NCI-H510A treated with DMSO at 0.1 percent for 48 hours (cell line): ENCODE measurements at regions not wholly inside any gene's neighbourhood (a gene's known extent, or its start where the extent isn't known, plus 50 kb on each side); places are given as distances from the start of the nearest gene placed in this dataset.
"Not testable (repeated sequence)": the region's sequence is repeated elsewhere in the genome, so short reads cannot be mapped to it uniquely, and the experiment has no call there.

ENCODE experiments used
- DNase-seq: peaks from one replicate; lab custom pipeline; 2025; lab: John Stamatoyannopoulos, UW

DNA sequence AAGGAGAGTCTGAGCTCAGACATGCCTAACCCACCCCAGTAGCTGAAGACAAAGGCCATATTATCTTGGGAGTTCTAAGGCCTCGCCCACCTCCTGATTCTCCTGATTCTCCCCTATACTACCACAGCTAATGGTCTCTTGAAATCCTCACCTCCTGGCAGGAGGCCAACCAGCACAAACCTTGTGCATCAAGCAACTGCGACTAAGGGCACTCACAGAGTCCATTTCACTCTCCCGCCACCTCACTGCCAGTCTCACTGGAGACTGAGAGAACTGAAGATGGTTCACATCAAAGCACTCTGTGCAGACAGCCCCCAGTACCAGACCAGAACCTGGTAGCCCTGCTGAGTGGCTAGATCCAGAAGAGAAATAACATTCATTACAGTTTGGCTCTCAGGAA, 102.1 kb upstream of the KLF8 start:
- DNase-seq, result no peak

DNA sequence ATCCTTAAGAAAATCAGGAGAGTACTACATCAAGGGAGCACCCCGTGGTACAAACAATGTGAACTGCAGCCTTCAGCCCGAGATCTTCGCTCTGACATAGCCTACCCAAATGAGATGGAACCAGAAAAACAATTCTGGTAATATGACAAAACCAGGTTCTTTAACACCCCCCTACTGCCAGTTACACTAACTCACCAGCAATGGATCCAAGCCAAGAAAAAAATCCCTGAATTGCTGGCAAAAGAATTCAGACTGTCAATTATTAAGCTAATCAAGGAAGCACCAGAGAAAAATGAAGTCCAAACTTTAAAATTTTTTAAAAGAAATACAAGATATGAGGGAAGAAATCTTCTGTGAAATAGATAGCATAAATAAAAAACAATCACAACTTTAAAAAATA, 101.7 kb upstream of the KLF8 start:
- no peak for DNase-seq

DNA sequence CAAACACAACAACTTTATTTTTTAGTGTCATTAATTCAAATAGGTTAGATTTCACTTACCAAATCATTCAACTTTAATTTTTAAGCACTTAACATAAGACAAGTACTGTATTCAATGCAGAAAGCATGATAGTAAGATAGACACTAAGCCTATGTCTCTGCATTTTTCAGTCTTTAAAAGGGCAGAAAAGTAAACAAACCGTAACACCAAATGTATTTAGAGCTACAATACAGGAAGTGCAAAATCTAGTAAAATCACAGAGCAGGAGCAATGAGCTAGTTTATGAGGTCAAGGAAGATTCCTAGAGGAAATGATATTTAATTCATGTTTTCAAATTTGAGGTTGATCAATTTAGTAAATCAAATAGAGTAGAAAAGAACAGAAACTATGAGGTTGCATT, 68.0 kb upstream of the KLF8 start:
- DNase-seq, result not testable (repeated sequence)
